SK-N-SH treated with all-trans-retinoic acid at 6 μM for 48 hours (cell line): ENCODE measurements at regions not wholly inside any gene's neighbourhood (a gene's known extent, or its start where the extent isn't known, plus 50 kb on each side); places are given as distances from the start of the nearest gene placed in this dataset.
"Not testable (repeated sequence)": the region's sequence is repeated elsewhere in the genome, so short reads cannot be mapped to it uniquely, and the experiment has no call there.

ENCODE experiments used
- ATAC-seq: fragments of 200-7000 bp; cut with Tn5 transposase; 3 replicates; pipeline ENCODE4 v1.9.1; 2020; ENCODE audit warnings: mild to moderate bottlenecking, moderate library complexity
- ARNTL ChIP-seq: fragments of 450-650 bp; formaldehyde crosslinking; IDR thresholded peaks from 2 replicates; pipeline ENCODE4 v1.5.0; 2020; ENCODE audit warnings: low read depth, mild to moderate bottlenecking, moderate library complexity, borderline replicate concordance
- BACH2 ChIP-seq: fragments of 250-450 bp; sonication (Bioruptor Pico); IDR thresholded peaks from 2 replicates; pipeline ENCODE4 v1.9.0; 2021; ENCODE audit warnings: mild to moderate bottlenecking, borderline replicate concordance
- CSDC2 ChIP-seq: fragments of 250-450 bp; sonication (Bioruptor Pico); IDR thresholded peaks from 2 replicates; pipeline ENCODE4 v1.5.0; 2020; ENCODE audit warnings: mild to moderate bottlenecking, moderate library complexity
- ESRRG ChIP-seq: fragments of 250-450 bp; sonication (Bioruptor Pico); IDR thresholded peaks from 2 replicates; pipeline ENCODE4 v1.6.1; 2021; ENCODE audit warnings: mild to moderate bottlenecking
- GLIS3 ChIP-seq: fragments of 250-450 bp; sonication (Bioruptor Pico); IDR thresholded peaks from 2 replicates; pipeline ENCODE4 v1.5.0; 2020; ENCODE audit warnings: mild to moderate bottlenecking, moderate library complexity
- OSR1 ChIP-seq: fragments of 250-450 bp; sonication (Bioruptor Pico); IDR thresholded peaks from 2 replicates; pipeline ENCODE4 v1.8.0; 2022; ENCODE audit warnings: moderate library complexity, mild to moderate bottlenecking, inconsistent platforms
- PPARA ChIP-seq: fragments of 250-450 bp; sonication (Bioruptor Pico); IDR thresholded peaks from 2 replicates; pipeline ENCODE4 v1.5.0; 2020; ENCODE audit warnings: mild to moderate bottlenecking, borderline replicate concordance
- SNAI2 ChIP-seq: fragments of 250-450 bp; sonication (Bioruptor Pico); IDR thresholded peaks from 2 replicates; pipeline ENCODE4 v1.5.0; 2020; ENCODE audit warnings: mild to moderate bottlenecking, moderate library complexity
- TCF4 ChIP-seq: fragments of 250-450 bp; sonication (Bioruptor Pico); IDR thresholded peaks from 2 replicates; pipeline ENCODE4 v1.8.0; 2021; ENCODE audit warnings: mild to moderate bottlenecking, moderate library complexity, borderline replicate concordance
- TOX ChIP-seq: fragments of 250-450 bp; sonication (Bioruptor Pico); IDR thresholded peaks from 2 replicates; pipeline ENCODE4 v1.8.0; 2021; ENCODE audit warnings: mild to moderate bottlenecking, moderate library complexity, borderline replicate concordance
- ZC3H10 ChIP-seq: fragments of 250-450 bp; sonication (Bioruptor Pico); IDR thresholded peaks from 2 replicates; pipeline ENCODE4 v1.5.1; 2021; ENCODE audit warnings: mild to moderate bottlenecking, moderate library complexity
- ZFP3 ChIP-seq: fragments of 250-450 bp; sonication (Bioruptor Pico); IDR thresholded peaks from 2 replicates; pipeline ENCODE4 v1.5.0; 2020; ENCODE audit warnings: mild to moderate bottlenecking, moderate library complexity
- ZNF565 ChIP-seq: fragments of 450-650 bp; formaldehyde crosslinking; conservative IDR thresholded peaks from 2 replicates; pipeline ENCODE4 v1.5.0; 2020; ENCODE audit warnings: low read depth, mild to moderate bottlenecking, moderate library complexity
- ZNF70 ChIP-seq: fragments of 450-650 bp; formaldehyde crosslinking; IDR thresholded peaks from 2 replicates; pipeline ENCODE4 v1.5.0; 2020; ENCODE audit warnings: mild to moderate bottlenecking, moderate library complexity
- ZNF8 ChIP-seq: fragments of 450-650 bp; formaldehyde crosslinking; IDR thresholded peaks from 2 replicates; pipeline ENCODE4 v1.5.0; 2020; ENCODE audit warnings: mild to moderate bottlenecking, moderate library complexity
- TF ChIP-seq, protein P1 (sequence below): fragments of 250-450 bp; sonication (Bioruptor Pico); IDR thresholded peaks from 2 replicates; pipeline ENCODE4 v1.8.0; 2021; ENCODE audit warnings: low read depth, mild to moderate bottlenecking, moderate library complexity, borderline replicate concordance
- TF ChIP-seq, protein P2 (sequence below): fragments of 250-450 bp; sonication (Bioruptor Pico); IDR thresholded peaks from 2 replicates; pipeline ENCODE4 v1.5.1; 2020; ENCODE audit warnings: low read depth, mild to moderate bottlenecking, moderate library complexity
- TF ChIP-seq, protein P3 (sequence below): fragments of 250-450 bp; sonication (Bioruptor Pico); IDR thresholded peaks from 2 replicates; pipeline ENCODE4 v1.8.0; 2020; ENCODE audit warnings: mild to moderate bottlenecking, moderate library complexity, borderline replicate concordance
- TF ChIP-seq, protein P4 (sequence below): fragments of 250-450 bp; sonication (Bioruptor Pico); IDR thresholded peaks from 2 replicates; pipeline ENCODE4 v1.5.0; 2020; ENCODE audit warnings: mild to moderate bottlenecking, moderate library complexity
- TF ChIP-seq, protein P5 (sequence below): fragments of 250-450 bp; sonication (Bioruptor Pico); IDR thresholded peaks from 2 replicates; pipeline ENCODE4 v1.5.1; 2021; ENCODE audit warnings: mild to moderate bottlenecking, moderate library complexity

DNA sequence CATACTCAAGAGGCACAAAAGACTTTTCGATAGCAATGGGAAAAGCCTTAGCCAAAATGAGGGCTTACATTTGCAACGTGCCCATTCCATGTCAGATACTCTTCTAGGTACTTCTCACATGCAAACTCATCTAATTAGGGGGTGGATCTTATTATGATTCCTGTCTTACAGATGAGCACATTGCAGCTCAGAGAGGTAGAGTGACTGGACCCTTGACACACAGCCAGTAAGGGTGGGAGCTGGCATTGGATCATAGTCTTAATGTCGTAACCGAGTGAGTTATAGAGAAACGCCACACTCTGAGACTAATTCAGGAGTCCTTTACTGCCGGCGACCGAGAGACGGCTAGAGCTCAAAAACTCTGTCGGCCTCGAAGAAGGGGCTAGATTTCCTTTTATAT is 78.8 kb upstream of the GRIN2A start:
- TF ChIP-seq, protein P1, sequence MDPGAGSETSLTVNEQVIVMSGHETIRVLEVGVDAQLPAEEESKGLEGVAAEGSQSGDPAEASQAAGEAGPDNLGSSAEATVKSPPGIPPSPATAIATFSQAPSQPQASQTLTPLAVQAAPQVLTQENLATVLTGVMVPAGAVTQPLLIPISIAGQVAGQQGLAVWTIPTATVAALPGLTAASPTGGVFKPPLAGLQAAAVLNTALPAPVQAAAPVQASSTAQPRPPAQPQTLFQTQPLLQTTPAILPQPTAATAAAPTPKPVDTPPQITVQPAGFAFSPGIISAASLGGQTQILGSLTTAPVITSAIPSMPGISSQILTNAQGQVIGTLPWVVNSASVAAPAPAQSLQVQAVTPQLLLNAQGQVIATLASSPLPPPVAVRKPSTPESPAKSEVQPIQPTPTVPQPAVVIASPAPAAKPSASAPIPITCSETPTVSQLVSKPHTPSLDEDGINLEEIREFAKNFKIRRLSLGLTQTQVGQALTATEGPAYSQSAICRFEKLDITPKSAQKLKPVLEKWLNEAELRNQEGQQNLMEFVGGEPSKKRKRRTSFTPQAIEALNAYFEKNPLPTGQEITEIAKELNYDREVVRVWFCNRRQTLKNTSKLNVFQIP (CRISPR knock-in tag): no peak
- TF ChIP-seq ZNF8 (CRISPR knock-in tag): no peak
- no peak for TF ChIP-seq ZNF70 (CRISPR knock-in tag)
- no peak for TF ChIP-seq OSR1 (CRISPR knock-in tag)
- no peak for TF ChIP-seq ZC3H10 (CRISPR knock-in tag)
- TF ChIP-seq ZNF565 (CRISPR knock-in tag): no peak
- ATAC-seq: no peak

DNA sequence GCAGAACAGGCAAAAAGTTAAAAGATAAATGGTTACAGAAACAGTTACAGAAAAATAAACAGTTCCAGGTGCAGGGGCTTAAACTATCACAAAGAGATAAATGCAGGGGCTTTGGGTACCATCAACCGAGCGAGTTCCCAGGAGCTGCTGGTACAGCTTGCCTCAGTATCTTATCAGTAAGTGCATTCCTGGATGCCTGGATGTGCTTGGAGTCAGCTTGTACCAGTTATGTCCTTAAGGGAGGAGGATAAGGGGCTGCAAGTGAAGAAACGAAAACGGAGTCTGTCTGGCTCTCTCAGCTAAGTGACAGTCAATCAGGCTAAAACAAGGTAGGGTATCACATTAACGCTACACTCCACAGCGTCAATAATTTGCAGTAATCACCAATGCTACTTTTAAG is 79.3 kb upstream of the GRIN2A start:
- not testable (repeated sequence) for ATAC-seq

DNA sequence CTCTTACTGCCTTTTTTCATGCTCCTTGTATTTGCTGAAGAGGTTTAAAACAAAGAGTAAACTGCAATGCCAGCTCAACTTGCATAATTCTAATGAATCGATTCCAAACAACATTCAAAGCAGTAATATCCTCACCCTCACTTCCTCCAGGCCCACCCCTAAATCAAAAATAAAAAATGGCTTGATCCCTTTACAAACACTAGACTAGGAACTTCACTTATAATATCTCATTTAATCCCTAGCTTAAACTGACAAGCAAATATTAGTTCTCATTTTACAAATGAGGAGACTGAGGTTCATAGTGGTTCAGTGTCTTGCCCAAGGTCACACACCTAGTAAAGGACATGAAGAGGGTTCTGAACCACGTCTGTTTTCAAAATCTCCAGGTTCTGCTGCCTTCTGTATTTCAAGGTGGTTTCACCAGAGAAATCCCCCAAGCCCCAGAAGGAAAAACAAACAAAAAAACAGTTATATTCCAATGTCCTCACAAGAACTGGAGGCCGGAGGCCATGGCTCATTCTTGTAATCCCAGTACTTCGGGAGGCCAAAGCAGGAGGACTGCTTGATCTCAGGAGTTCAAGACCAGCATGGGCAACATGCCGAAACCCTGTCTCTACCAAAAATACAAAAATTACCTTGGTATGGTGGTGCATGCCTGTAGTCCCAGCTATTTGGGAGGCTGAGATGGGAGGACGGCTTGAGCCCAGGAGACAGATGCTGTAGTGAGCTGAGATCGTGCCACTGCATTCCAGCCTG is 80.3 kb upstream of the GRIN2A start:
- ATAC-seq: no peak
- no peak for TF ChIP-seq ZNF8 (CRISPR knock-in tag)
- TF ChIP-seq ZC3H10 (CRISPR knock-in tag): no peak
- no peak for TF ChIP-seq BACH2 (CRISPR knock-in tag)
- TF ChIP-seq CSDC2 (CRISPR knock-in tag): no peak
- TF ChIP-seq, protein P2, sequence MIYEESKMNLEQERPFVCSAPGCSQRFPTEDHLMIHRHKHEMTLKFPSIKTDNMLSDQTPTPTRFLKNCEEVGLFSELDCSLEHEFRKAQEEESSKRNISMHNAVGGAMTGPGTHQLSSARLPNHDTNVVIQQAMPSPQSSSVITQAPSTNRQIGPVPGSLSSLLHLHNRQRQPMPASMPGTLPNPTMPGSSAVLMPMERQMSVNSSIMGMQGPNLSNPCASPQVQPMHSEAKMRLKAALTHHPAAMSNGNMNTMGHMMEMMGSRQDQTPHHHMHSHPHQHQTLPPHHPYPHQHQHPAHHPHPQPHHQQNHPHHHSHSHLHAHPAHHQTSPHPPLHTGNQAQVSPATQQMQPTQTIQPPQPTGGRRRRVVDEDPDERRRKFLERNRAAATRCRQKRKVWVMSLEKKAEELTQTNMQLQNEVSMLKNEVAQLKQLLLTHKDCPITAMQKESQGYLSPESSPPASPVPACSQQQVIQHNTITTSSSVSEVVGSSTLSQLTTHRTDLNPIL: no peak
- TF ChIP-seq ARNTL: no peak
- no peak for TF ChIP-seq ZFP3 (CRISPR knock-in tag)
- TF ChIP-seq GLIS3 (CRISPR knock-in tag): no peak
- TF ChIP-seq TCF4 (CRISPR knock-in tag): no peak
- no peak for TF ChIP-seq ZNF565 (CRISPR knock-in tag)
- TF ChIP-seq, protein P3, sequence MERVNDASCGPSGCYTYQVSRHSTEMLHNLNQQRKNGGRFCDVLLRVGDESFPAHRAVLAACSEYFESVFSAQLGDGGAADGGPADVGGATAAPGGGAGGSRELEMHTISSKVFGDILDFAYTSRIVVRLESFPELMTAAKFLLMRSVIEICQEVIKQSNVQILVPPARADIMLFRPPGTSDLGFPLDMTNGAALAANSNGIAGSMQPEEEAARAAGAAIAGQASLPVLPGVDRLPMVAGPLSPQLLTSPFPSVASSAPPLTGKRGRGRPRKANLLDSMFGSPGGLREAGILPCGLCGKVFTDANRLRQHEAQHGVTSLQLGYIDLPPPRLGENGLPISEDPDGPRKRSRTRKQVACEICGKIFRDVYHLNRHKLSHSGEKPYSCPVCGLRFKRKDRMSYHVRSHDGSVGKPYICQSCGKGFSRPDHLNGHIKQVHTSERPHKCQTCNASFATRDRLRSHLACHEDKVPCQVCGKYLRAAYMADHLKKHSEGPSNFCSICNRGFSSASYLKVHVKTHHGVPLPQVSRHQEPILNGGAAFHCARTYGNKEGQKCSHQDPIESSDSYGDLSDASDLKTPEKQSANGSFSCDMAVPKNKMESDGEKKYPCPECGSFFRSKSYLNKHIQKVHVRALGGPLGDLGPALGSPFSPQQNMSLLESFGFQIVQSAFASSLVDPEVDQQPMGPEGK: no peak
- no peak for TF ChIP-seq TOX (CRISPR knock-in tag)
- no peak for TF ChIP-seq PPARA
- TF ChIP-seq, all 23 proteins: peak for 0

DNA sequence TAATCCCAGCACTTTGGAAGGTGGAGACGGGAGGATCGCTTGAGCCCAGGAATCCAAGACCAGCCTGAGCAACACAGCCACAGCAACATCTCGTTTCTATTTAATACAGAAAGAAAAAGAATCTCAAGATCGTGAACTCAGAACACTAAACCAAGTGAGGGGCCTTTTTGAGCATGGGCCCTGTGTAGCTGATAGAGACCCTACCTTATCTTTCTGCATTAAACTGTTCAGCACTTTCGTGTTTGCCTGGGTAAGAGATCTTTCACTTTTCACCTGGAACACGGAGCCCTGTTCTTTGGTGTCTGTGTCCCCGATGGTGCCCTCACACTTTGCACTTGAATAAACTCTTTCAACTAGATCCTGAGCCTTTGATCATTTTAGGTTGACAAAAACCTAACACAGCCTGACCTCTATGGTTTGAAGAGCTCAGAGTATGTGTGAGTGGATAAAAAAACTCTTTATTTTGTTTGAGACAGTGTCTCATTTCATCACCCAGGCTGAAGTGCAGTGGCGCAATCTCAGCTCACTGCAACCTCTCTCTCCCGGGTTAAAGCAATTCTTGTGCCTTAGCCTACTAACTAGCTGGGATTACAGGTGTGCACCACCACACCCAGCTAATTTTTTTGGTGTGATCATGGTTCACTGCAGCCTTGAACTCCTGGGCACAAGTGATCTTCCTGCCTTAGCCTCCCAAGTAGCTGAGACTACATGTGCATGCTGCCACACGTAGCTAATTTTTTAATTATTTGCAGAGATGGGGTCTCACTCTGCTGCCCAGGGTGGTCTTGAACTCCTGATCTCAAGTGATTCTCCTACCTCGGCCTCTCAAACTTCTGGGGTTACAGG is 83.8 kb upstream of the GRIN2A start:
- no peak for ATAC-seq
- no peak for TF ChIP-seq GLIS3 (CRISPR knock-in tag)
- TF ChIP-seq ARNTL: no peak
- TF ChIP-seq, protein P4, sequence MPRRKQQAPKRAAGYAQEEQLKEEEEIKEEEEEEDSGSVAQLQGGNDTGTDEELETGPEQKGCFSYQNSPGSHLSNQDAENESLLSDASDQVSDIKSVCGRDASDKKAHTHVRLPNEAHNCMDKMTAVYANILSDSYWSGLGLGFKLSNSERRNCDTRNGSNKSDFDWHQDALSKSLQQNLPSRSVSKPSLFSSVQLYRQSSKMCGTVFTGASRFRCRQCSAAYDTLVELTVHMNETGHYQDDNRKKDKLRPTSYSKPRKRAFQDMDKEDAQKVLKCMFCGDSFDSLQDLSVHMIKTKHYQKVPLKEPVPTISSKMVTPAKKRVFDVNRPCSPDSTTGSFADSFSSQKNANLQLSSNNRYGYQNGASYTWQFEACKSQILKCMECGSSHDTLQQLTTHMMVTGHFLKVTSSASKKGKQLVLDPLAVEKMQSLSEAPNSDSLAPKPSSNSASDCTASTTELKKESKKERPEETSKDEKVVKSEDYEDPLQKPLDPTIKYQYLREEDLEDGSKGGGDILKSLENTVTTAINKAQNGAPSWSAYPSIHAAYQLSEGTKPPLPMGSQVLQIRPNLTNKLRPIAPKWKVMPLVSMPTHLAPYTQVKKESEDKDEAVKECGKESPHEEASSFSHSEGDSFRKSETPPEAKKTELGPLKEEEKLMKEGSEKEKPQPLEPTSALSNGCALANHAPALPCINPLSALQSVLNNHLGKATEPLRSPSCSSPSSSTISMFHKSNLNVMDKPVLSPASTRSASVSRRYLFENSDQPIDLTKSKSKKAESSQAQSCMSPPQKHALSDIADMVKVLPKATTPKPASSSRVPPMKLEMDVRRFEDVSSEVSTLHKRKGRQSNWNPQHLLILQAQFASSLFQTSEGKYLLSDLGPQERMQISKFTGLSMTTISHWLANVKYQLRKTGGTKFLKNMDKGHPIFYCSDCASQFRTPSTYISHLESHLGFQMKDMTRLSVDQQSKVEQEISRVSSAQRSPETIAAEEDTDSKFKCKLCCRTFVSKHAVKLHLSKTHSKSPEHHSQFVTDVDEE: no peak
- TF ChIP-seq ZFP3 (CRISPR knock-in tag): no peak
- TF ChIP-seq, protein P2: no peak
- TF ChIP-seq OSR1 (CRISPR knock-in tag): no peak
- TF ChIP-seq CSDC2 (CRISPR knock-in tag): no peak
- TF ChIP-seq ESRRG (CRISPR knock-in tag): no peak
- TF ChIP-seq, protein P5, sequence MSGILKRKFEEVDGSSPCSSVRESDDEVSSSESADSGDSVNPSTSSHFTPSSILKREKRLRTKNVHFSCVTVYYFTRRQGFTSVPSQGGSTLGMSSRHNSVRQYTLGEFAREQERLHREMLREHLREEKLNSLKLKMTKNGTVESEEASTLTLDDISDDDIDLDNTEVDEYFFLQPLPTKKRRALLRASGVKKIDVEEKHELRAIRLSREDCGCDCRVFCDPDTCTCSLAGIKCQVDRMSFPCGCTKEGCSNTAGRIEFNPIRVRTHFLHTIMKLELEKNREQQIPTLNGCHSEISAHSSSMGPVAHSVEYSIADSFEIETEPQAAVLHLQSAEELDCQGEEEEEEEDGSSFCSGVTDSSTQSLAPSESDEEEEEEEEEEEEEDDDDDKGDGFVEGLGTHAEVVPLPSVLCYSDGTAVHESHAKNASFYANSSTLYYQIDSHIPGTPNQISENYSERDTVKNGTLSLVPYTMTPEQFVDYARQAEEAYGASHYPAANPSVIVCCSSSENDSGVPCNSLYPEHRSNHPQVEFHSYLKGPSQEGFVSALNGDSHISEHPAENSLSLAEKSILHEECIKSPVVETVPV (CRISPR knock-in tag): no peak
- no peak for TF ChIP-seq ZNF70 (CRISPR knock-in tag)
- TF ChIP-seq BACH2 (CRISPR knock-in tag): no peak
- TF ChIP-seq, protein P1 (CRISPR knock-in tag): no peak
- no peak for TF ChIP-seq PPARA
- TF ChIP-seq SNAI2 (CRISPR knock-in tag): no peak
